HG03066 (cell line): ENCODE measurements at regions not wholly inside any gene's neighbourhood (a gene's known extent, or its start where the extent isn't known, plus 50 kb on each side); places are given as distances from the start of the nearest gene placed in this dataset.

Experiments used
- ATAC-seq: cut with Tn5 transposase; IDR thresholded peaks from one replicate; pipeline ENCODE4 v1.9.1; 2021; ENCODE audit warnings: low read depth; ENCODE audit not compliant: unreplicated experiment

- ATAC-seq = no peak
Observed at GRCh38 chr9:16025627-16026026, 472.8 kb downstream of the CCDC171 start.

DNA sequence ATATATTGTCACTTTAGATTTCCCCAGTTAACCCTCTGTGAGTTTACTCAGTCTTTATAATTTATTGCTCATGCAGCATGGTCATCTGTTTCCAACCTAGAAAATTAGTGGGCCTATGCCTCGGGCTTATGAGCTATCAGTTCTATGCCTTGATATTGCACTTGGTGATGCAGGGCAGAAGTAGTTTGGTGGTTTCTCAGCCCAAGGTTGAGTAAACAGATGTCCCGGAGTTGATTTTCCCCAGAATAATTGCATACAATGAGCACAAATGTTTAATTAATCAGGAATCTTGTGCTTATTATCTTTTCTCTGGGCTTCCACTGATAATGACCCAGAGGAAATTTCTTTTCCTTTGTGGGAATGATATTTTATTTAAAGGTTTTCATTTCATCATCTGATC is 474.0 kb downstream of the CCDC171 start:
- ATAC-seq = no peak

DNA sequence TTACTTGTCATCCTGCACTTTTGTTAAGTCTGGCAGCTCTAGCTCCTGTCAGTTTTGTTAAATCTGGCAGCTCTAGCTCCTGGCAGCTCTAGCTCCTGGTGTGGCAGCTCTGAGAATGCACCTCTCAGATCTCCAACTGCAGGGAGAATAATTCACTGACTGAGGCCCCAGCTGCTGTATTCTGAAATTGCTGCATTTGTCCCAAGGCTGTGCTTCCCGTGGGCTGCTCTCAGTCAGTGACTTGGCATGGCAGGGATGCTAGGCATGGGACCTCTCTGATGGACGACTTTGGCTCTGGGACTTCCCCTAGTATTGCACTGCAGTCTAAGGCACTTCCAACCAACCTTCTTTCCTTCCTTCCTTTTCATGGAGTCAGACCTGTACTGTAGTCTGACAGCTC is 475.7 kb downstream of the CCDC171 start:
- ATAC-seq = no peak

DNA sequence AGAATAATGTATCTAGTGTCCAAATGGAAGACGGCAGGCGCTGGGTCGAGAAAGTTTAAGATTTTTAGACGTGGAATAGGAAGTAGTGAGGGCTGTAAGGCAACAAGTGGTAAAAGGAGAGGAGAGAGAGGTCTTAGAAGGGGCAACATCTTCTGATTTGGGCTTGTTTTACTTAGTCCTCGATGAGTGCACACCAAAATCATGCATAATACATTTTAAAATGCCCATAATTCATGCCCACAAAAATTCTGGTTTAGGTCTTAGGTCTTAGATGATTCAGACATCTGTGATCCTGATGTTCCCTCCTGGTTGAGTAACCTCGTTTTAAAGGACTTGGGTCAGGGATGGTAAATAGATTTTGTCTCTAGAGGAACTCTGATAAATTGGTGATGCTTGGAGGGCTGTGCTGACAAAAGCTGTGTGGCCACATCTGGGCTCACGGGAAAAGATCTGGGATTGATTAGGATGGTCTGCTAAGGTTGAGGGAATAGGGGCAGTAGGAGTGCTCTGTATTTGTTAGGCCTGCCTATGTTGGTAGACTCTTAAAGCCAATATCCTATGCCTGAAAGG is 476.3 kb downstream of the CCDC171 start:
- no peak for ATAC-seq

GRCh38 chr9:16029796-16030363 is 477.0 kb downstream of the CCDC171 start:
- no peak for ATAC-seq

DNA sequence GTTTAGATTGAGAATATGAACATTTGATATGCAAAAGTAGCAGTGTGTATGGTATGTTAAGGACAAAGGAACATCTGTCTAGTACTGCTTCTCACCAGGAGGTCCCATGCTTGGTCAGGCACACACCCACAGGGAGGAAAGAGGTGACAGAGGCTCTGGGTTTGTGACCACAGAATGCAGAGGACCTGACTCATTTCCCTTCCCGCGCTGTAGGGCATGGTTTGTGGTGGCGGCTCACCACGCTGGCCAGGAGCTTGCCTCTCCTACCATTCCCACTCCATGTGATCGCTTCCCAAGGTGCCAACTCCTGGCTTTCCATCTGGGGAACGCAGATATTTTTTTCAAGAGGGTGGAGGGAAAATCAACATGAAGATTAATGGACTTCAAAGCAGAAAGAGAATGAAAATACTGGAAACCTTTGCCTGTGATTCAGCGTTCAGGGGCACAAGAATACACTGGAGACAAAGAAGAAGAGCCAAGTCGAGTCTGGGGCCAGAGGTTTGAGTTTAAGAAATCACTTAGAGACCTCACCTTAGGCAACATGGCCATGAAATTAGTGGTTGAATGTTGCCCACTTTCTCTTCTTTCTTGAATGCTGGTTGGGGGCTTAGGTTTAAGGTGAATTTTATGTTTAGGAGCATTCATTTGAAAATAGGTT is 477.8 kb downstream of the CCDC171 start:
- ATAC-seq = peak; percentile 90

GRCh38 chr9:16031486-16031885 is 478.6 kb downstream of the CCDC171 start:
- no peak for ATAC-seq

GRCh38 chr9:16031971-16032370 is 479.1 kb downstream of the CCDC171 start:
- no peak for ATAC-seq

DNA sequence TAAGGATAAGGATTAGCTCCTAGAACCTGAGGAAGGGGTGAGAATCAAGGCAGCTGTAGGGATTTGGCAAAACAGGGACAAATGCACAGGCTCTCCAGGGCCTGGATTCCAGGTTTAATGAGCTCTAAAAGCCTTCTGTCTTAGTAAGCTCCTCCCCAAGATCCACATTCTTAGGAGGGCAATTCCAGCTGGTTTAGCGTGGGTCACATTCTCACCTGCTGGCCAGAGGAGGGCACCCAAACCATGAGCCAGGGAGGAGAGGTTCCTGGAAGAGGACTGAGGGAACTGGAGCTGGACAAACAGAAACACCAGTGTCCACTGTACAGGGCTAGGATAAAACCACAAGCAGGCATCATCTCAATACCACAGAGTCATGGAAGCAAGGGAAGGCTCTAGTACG is 480.0 kb downstream of the CCDC171 start:
- ATAC-seq = no peak

GRCh38 chr9:16033253-16033652 is 480.4 kb downstream of the CCDC171 start:
- ATAC-seq = no peak

DNA sequence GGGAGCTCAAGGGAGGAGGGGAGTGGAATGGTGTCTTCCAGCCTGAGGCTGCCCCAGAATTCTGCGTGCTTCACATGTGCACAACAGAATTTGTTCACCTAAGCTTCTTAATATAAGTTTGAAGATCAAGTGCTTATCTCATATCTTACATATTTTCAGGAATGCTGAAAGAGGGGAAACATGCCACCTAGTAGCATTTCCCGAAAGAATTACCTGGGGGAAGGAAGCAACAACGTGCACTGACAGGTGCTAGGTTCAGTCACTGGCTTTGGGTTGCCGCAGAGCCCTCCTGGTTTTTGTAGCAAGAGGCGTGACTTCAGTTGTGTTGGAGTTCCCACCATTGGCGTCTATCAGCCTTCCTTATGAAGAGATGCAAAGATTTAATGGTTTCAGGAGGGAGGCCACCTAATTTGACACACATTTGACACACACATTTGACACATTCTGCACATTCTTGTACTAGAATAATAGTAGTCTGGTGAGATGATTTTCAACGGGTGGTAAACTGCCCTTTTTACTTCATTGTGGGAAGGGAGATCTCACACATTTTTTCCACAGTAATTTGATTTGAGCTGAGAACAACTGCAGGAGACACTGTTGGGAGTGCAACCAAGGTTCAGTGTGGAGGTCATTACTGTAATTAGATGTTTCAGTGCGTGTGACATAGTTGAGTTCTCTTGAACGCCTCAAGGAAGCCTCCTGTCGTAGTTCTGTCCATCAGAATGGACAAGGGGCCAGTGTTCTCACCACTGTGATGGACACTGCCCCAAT is 481.3 kb downstream of the CCDC171 start:
- no peak for ATAC-seq

GRCh38 chr9:16039218-16039987 is 486.6 kb downstream of the CCDC171 start:
- ATAC-seq = no peak

DNA sequence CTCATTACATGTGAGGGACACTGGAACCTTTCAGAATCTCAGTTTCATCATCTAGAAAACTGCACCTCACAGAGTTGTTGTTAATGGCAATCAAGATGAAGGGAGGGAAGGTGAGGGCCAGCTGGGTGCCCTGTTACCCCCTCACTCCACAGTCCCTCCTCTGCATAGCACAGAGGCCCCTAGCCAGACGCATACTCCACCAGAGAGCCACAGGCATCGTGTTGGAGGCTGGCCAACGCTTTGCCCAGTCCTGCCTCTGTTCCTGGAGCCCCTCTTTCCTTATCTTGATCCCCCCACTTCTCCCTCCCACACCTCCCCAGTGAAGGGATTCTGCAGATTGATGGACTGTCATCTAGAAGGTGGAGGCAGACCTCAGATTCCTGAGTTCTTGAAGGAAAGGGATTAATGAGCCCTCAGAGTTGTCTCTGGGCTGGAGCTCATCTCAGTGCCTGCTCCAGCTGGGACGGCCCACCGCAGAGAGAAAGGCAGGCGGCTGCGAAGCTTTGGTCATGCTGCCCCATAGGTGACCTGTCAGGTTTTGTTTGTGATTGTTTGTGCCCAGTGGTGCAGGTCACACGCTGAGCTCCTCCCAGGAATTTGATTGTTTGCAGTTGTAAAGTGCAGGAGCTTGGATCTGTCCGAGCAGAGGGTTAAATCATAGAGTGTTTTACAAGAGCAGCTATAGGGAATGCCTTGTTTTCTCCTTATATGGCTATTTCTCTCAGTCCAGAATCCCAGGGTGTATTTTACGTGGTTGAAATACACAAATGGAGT is 487.3 kb downstream of the CCDC171 start:
- ATAC-seq = no peak

DNA sequence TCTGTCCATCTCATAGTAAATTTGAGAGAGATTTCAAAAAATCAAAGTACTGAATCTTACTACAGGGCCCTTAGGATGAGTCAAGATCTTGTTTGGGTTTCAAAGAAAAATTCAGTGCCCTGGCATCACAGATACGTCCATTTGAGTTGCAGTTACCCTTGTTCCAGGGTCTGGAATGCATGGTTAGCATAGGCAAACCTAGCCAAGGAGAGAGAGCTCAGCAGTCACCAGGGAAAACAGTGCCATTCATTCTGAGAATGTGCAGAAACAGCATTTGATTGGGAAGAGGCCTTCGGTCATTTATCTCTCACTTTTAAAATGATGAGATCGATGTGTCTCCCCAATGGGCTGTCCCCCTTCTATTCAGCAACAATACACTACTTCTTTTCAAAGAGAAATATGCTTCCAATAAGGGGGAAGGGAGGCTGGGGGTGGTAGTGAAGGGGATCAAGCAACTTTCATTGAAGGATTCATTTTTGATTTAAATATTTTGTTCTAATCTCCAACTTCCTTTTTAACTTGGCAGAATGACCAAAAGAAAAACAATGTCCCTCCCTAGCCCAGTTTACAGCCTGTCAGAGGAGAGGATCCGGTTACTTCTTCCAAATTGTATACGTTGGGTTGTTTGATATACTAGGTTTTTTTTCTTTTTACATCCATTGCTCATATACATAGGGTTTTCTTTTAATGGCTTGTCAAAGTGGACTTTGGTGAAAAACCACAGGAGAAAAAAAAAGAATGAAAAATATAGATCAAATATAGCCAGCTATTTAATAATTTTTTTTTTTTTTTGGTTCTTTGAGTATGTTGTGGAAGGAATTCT is 491.1 kb downstream of the CCDC171 start:
- no peak for ATAC-seq

GRCh38 chr9:16044579-16044881 is 491.7 kb downstream of the CCDC171 start:
- no peak for ATAC-seq

- ATAC-seq = no peak
Observed at GRCh38 chr9:16045651-16046280, 492.9 kb downstream of the CCDC171 start.

DNA sequence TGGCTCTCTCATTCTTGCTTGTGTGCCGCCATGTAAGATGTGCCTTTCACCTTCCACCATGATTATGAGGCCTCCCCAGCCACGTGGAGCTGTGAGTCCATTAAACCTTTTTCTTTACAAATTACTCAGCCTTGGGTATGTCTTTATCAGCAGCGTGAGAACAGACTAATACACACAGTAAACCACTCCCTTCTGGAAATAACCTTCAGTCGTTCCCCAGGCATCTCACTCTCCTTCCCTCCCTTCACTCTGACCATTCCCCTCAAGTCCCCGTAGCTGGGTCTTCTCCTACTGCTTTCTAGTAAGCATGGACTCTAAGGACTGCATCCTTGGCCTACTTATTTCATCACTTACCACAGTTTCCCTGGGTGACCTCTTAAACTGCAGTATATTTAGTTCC is 493.9 kb downstream of the CCDC171 start:
- ATAC-seq = no peak

DNA sequence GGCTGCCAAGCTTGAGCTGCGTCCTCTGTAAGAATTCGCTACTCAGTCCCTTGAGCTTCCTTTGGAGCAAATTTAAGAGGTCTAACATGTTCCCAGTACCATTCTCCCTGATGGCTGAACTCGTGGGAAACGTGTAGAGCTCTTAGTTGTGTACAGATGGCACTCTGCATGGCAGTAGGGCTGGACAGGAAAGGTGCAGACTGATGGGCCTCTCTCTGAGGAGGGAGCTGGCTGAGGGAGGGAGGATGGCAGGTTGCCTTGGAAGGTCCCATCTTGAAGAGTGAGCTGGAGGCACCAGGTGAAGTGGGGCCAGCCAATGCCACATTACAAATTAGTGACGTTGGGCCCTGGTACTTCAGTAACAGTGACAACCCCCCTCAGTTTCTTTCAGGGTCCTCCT is 495.3 kb downstream of the CCDC171 start:
- no peak for ATAC-seq

DNA sequence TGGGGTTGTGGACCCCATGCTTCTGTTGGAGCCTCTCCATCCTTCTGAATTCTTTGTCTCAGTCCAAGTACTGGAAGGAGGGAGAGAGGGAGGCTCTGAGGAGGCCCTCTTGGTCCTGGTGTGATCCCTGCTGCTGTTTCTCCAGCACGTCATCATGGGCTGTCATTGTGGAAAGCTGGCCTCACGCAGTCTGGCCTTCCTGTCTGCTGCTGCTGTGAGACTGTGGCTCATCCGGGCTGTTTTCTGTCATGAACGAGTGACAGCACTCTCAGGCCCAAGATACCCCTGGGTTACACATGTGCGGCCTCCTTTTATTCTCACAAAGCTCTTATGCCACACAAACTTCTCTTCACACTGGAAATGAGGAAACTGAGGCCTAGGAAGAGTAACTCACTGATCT is 499.3 kb downstream of the CCDC171 start:
- ATAC-seq = no peak
